Left lung (tissue), 4 donors: ENCODE measurements at regions not wholly inside any gene's neighbourhood (a gene's known extent, or its start where the extent isn't known, plus 50 kb on each side); places are given as distances from the start of the nearest gene placed in this dataset.

Experiments
- ATAC-seq: fragments of 200-7000 bp; cut with Tn5 transposase; one replicate; pipeline ENCODE4 v1.9.1; 2020; ENCODE audit warnings: moderate library complexity
- DNase-seq, 4 donors: peaks; one replicate each; pipeline ENCODE4 v3.0.0-alpha.2; 2013 to 2020
- H3K27ac ChIP-seq, 2 donors: fragments of 200-600 bp; sonication (generic) in 1 of 2; one replicate each; pipeline versions ENCODE4 v1.5.0 to v1.8.0; 2020 to 2021
- H3K27me3 ChIP-seq, 2 donors: fragments of 200-600 bp; sonication (generic) in 1 of 2; one replicate each; pipeline versions ENCODE4 v1.5.0 to v1.8.0; 2020 to 2021
- H3K36me3 ChIP-seq, 2 donors: fragments of 200-600 bp; sonication (generic) in 1 of 2; one replicate each; pipeline versions ENCODE4 v1.5.0 to v1.8.0; 2020 to 2021
- H3K4me1 ChIP-seq, 2 donors: fragments of 200-600 bp; one replicate each; pipeline ENCODE4 v1.8.0; 2021
- H3K4me3 ChIP-seq, 2 donors: fragments of 200-600 bp; sonication (generic) in 1 of 2; one replicate each; pipeline versions ENCODE4 v1.5.0 to v1.8.0; 2020 to 2021; ENCODE audit warnings: mild to moderate bottlenecking in 1 of 2
- H3K9me3 ChIP-seq, 2 donors: fragments of 200-600 bp; sonication (generic) in 1 of 2; one replicate each; pipeline versions ENCODE4 v1.5.0 to v1.8.0; 2020 to 2021
- CTCF ChIP-seq, 2 donors: fragments of 200-600 bp; sonication (generic) in 1 of 2; IDR thresholded peaks; one replicate each; pipeline versions ENCODE4 v1.5.0 to v1.8.0; 2021; ENCODE audit warnings: antibody characterized with exemption in 2 of 2
- intact Hi-C, 2 donors: fragments of 100-400 bp; cut with DNase I; formaldehyde crosslinking; loops; one replicate each; pipeline versions ENCODE4 v1.11.2 to v1.14.2; 2022
- donor health status: DM: no; HTN: yes; CAD: no.
- donor health status: DM: no; HTN: no; CAD: no.

- intact Hi-C loops: no loop called here
- no peaks in the 10 kb centered on the region for H3K36me3 ChIP-seq
- ATAC-seq (no peak), DNase-seq (no peak)
- H3K4me1 ChIP-seq: no peaks in the 10 kb centered on the region
- H3K9me3 ChIP-seq: peaks cover 0 to 3% of the 10 kb centered on the region in 2 donors
- H3K27ac ChIP-seq: no peak overlapping the region
- H3K4me3 ChIP-seq: no peak overlapping the region
- TF ChIP-seq CTCF (IDR thresholded peaks at IDR 0.05): no peak
- H3K27me3 ChIP-seq: no peaks in the 10 kb centered on the region
These were observed 722.9 kb upstream of the EEF2KMT start for GRCh38 chr16:5820472-5820871.

- no peak for TF ChIP-seq CTCF (IDR thresholded peaks at IDR 0.05)
- intact Hi-C loops: no loop called here
- H3K27ac ChIP-seq: no peak overlapping the region
- H3K9me3 ChIP-seq: no peaks in the 10 kb centered on the region
- no peaks in the 10 kb centered on the region for H3K36me3 ChIP-seq
- no peaks in the 10 kb centered on the region for H3K4me1 ChIP-seq
- no peak for DNase-seq
- no peak for ATAC-seq
- H3K4me3 ChIP-seq: no peak overlapping the region
- no peaks in the 10 kb centered on the region for H3K27me3 ChIP-seq
These were observed 718.1 kb upstream of the EEF2KMT start for GRCh38 chr16:5815570-5816237.

- TF ChIP-seq CTCF (IDR thresholded peaks at IDR 0.05): no peak
- DNase-seq (no peak), ATAC-seq (no peak)
- no peak overlapping the region for H3K4me3 ChIP-seq
- no peaks in the 10 kb centered on the region for H3K27me3 ChIP-seq
- no peak overlapping the region for H3K27ac ChIP-seq
- no peaks in the 10 kb centered on the region for H3K4me1 ChIP-seq
- H3K9me3 ChIP-seq: peaks cover 0 to 19% of the 10 kb centered on the region in 2 donors
- no peaks in the 10 kb centered on the region for H3K36me3 ChIP-seq
- intact Hi-C loops: no loop called here
These were observed 703.8 kb upstream of the EEF2KMT start for GRCh38 chr16:5801396-5801795.

- Histone ChIP-seq H3K4me1 (no peaks in the 10 kb centered on the region), H3K36me3 (no peaks in the 10 kb centered on the region), H3K27ac (no peak overlapping the region), H3K9me3 (no peaks in the 10 kb centered on the region), H3K4me3 (no peak overlapping the region), H3K27me3 (no peaks in the 10 kb centered on the region)
- TF ChIP-seq CTCF (IDR thresholded peaks at IDR 0.05): no peak
- DNase-seq (no peak), ATAC-seq (no peak)
- intact Hi-C loops: no loop called here
These were observed 696.0 kb upstream of the EEF2KMT start for GRCh38 chr16:5793556-5793955.

GRCh38 chr16:5791011-5791657 lies 693.5 kb upstream of the EEF2KMT start:
- intact Hi-C loops: no loop called here
- Histone ChIP-seq H3K9me3 (no peaks in the 10 kb centered on the region), H3K27me3 (no peaks in the 10 kb centered on the region), H3K4me1 (no peaks in the 10 kb centered on the region), H3K36me3 (no peaks in the 10 kb centered on the region), H3K27ac (no peak overlapping the region), H3K4me3 (no peak overlapping the region)
- TF ChIP-seq CTCF (IDR thresholded peaks at IDR 0.05): no peak
- DNase-seq (no peak), ATAC-seq (no peak)
